ENCODE measurements at regions not wholly inside any gene's neighbourhood (a gene's known extent, or its start where the extent isn't known, plus 50 kb on each side); places are given as distances from the start of the nearest gene placed in this dataset.

DNA sequence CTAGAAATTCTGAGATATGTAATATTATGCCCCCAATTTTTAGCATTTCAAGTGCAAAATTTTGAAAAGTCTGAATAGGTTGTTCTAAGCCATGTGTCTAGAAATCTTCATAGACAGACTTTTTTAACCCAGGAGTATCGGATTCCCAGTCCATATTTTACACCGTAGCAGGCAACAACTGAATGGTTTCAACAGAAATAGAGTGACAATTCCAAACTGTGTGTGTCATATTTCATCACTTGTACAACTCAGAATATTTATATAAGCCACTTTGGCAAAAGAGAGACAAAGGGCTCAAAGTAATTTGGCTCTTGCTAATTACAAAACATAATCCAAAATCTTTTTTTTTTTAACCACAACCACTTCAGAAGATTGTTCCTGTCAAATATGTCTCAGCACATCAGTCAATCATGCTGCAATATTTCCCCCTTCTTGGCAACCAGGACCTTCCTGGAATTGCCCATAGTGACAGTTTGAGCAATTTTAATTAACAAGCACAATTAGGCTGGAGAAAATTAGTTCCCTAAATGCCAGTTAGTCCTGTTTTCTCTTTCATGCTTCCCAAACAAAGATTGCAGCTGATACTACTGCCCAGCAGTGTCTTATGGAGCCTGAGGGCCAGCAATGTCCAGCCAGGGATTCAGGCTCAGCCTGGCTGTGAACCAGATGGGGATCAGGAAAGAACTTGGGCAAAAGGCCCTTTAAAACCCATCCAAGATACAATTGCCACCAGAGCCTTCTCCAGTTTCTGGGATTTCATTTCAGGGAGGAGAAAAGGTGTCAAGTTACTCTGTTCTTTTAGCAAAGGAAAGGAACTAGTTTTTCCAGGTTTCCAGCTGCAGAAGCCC is 533.3 kb upstream of the GHITM start:
- TF ChIP-seq POLR2A (IDR thresholded peaks at IDR 0.05; ENCODE audit: low read depth, low read length) (no peak), CTCF (IDR thresholded peaks at IDR 0.05; ENCODE audit: extremely low read depth in 1 of 2, insufficient read depth in 1 of 2, low read depth in 1 of 2, low read length in 2 of 2) (no peak), POLR2AphosphoS5 (IDR thresholded peaks at IDR 0.05; ENCODE audit: insufficient read depth, low read depth, low read length) (no peak)

Data from endothelial cell of umbilical vein (primary cell).